Transverse colon (tissue), 4 donors: ENCODE measurements at regions not wholly inside any gene's neighbourhood (a gene's known extent, or its start where the extent isn't known, plus 50 kb on each side); places are given as distances from the start of the nearest gene placed in this dataset.

Experiments
- DNase-seq: peaks from one replicate; pipeline ENCODE4 v3.0.0-alpha.2; 2019
- H3K27ac ChIP-seq, 4 donors: fragments of 200-600 bp; sonication (generic); 2 replicates each; pipeline ENCODE4 v1.5.1; 2016 to 2018; ENCODE audit warnings: inconsistent platforms in 4 of 4
- H3K27me3 ChIP-seq: fragments of 200-600 bp; sonication (generic); 2 replicates; pipeline ENCODE4 v1.5.1; 2017; ENCODE audit warnings: inconsistent platforms
- H3K36me3 ChIP-seq, 4 donors: fragments of 200-600 bp; sonication (generic); 2 replicates each; pipeline ENCODE4 v1.5.1; 2017 to 2019; ENCODE audit warnings: inconsistent platforms in 4 of 4
- H3K4me1 ChIP-seq, 4 donors: fragments of 200-600 bp; sonication (generic); 2 replicates each; pipeline ENCODE4 v1.5.1; 2017 to 2020; ENCODE audit warnings: inconsistent platforms in 4 of 4
- H3K4me3 ChIP-seq, 4 donors: fragments of 200-600 bp; sonication (generic); 1 replicate in 1 of 4; 2 replicates in 3 of 4; pipeline versions ENCODE4 v1.5.1 to v1.6.1; 2017 to 2019; ENCODE audit warnings: inconsistent platforms in 4 of 4
- H3K9me3 ChIP-seq, 2 donors: fragments of 200-600 bp; sonication (generic); 2 replicates each; pipeline ENCODE4 v1.5.1; 2017 to 2019; ENCODE audit warnings: inconsistent platforms in 2 of 2
- EP300 ChIP-seq: sonication (generic); formaldehyde crosslinking; IDR thresholded peaks from one replicate; pipeline ENCODE4 v1.6.1; 2017; ENCODE audit warnings: antibody characterized with exemption, low read depth
- POLR2A ChIP-seq: fragments of 450-650 bp; IDR thresholded peaks from one replicate; pipeline ENCODE4 v1.6.1; 2016; ENCODE audit warnings: antibody characterized with exemption, mild to moderate bottlenecking, moderate library complexity
- POLR2AphosphoS5 ChIP-seq, 3 donors: sonication (generic); formaldehyde crosslinking; IDR thresholded peaks; one replicate each; pipeline ENCODE4 v1.6.1; 2016; ENCODE audit warnings: antibody characterized with exemption in 3 of 3
- WGBS, 2 donors: methylation state at CpG; one replicate each; pipeline ENCODE4 v1.1.5; 2018; ENCODE audit warnings: low coverage in 1 of 2; 5-methylcytosine and 5-hydroxymethylcytosine counted together
- in situ Hi-C, 4 donors: fragments of 200-750 bp; cut with MboI; loops; one replicate each; pipeline versions ENCODE4 v1.15.0 to v1.15.1; 2017; ENCODE audit warnings: low sequenced_read_pairs in 3 of 4, low pct_ligation_motif_present in 1 of 4, low pct_unique_long_range_greater_than_20kb in 1 of 4
- intact Hi-C: fragments of 100-400 bp; cut with DNase I; formaldehyde crosslinking; loops from one replicate; pipeline ENCODE4 v1.15.1; 2023; ENCODE audit warnings: low total_unique reads
- TF ChIP-seq, protein P1 (sequence below), 5 experiments: fragments of 200-600 bp in 3 of 5; fragments of 450-650 bp in 2 of 5; sonication (generic) in 3 of 5; IDR thresholded peaks; 1 replicate in 2 of 5; 2 replicates in 3 of 5; pipeline ENCODE4 v1.5.1; 2016 to 2017; ENCODE audit warnings: antibody characterized with exemption in 5 of 5, inconsistent platforms in 3 of 5, mild to moderate bottlenecking in 2 of 5, moderate library complexity in 1 of 5

DNA sequence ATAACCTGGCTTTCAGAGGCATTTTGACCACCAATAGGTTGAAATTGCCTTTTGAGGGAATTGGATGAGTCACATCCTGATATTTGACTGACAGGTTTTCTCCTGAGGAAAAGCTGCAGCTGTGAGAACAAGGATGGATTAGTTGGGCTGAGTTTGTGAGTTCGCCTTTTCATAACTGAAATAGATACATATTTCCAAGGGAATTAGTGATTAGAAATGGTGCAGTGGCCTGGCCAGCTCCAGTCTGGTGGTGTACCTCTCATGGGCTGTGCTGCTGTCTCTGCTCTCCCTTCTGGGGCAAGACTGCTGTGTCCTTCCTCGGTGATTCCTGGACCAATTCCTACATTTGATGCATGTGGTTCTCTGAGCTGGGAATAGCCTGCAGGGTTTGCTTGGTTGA lies 341.3 kb downstream of the TSN start:
- Histone ChIP-seq H3K4me3 (no peak overlapping the region), H3K27ac (no peak overlapping the region), H3K4me1 (no peaks in the 10 kb centered on the region), H3K9me3 (no peaks in the 10 kb centered on the region), H3K27me3 (no peaks in the 10 kb centered on the region), H3K36me3 (no peaks in the 10 kb centered on the region)
- in situ Hi-C loops (no loop called here), intact Hi-C loops (no loop called here)
- no peak for DNase-seq
- TF ChIP-seq, protein P1, sequence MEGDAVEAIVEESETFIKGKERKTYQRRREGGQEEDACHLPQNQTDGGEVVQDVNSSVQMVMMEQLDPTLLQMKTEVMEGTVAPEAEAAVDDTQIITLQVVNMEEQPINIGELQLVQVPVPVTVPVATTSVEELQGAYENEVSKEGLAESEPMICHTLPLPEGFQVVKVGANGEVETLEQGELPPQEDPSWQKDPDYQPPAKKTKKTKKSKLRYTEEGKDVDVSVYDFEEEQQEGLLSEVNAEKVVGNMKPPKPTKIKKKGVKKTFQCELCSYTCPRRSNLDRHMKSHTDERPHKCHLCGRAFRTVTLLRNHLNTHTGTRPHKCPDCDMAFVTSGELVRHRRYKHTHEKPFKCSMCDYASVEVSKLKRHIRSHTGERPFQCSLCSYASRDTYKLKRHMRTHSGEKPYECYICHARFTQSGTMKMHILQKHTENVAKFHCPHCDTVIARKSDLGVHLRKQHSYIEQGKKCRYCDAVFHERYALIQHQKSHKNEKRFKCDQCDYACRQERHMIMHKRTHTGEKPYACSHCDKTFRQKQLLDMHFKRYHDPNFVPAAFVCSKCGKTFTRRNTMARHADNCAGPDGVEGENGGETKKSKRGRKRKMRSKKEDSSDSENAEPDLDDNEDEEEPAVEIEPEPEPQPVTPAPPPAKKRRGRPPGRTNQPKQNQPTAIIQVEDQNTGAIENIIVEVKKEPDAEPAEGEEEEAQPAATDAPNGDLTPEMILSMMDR (IDR thresholded peaks at IDR 0.05), result no peak
- TF ChIP-seq POLR2A (no peak), EP300 (no peak), POLR2AphosphoS5 (IDR thresholded peaks at IDR 0.05) (no peak)
- 37% methylated on average over 2 of the region's 2 CpGs; no CpG with 5 or more reads in 1 of the 2 donors for WGBS, 2 donors

DNA sequence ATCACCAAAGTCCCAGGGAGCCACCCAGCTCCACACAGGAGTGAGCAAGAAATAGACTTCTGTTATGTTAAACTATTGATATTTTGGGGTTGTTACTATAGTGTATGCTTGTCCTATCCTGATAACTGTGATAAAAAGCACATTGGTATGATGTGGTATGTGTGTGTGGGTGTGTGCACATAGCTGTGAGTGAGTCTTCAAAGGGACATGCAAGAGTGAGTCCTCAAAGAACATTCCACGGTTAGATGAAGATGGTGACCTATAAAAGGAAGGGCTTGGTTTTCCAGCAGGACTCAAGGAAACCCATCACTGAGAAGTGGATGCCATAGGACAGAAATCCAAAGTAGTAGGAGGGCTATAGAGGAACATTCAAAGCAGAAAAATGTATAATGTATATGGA lies 342.9 kb downstream of the TSN start:
- intact Hi-C loops, result no loop called here
- Histone ChIP-seq H3K4me1 (no peaks in the 10 kb centered on the region), H3K36me3 (no peaks in the 10 kb centered on the region), H3K27ac (no peak overlapping the region), H3K9me3 (no peaks in the 10 kb centered on the region), H3K4me3 (no peak overlapping the region), H3K27me3 (no peaks in the 10 kb centered on the region)
- no peak for DNase-seq
- TF ChIP-seq POLR2A, result no peak
- TF ChIP-seq POLR2AphosphoS5 (IDR thresholded peaks at IDR 0.05), result no peak
- TF ChIP-seq EP300, result no peak
- TF ChIP-seq, protein P1 (IDR thresholded peaks at IDR 0.05), result no peak
- WGBS, 2 donors, result 71 to 79% methylated on average over 1 of the region's 1 CpG
- in situ Hi-C loops, result no loop called here

DNA sequence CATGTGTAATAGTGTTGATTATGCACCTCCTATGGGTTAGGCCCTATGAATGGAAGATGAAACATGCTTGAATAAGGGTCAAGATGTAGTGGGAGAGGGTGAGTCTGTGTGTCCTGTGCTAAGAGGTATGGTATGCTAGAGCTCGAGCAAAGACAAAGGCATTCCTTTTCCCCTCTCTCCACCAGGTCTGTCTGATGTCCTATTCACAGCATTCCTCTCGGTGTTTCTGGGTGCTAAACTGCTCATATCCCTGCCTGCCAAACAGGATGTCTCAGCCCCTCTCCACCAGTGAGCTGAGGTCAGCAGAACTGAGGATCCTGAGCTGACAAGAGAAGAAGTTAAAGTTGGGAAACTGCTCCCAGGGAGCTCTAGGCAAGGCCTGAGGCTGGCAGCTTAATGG lies 344.9 kb downstream of the TSN start:
- Histone ChIP-seq H3K27me3 (no peaks in the 10 kb centered on the region), H3K4me3 (no peak overlapping the region), H3K9me3 (no peaks in the 10 kb centered on the region), H3K27ac (no peak overlapping the region), H3K36me3 (no peaks in the 10 kb centered on the region), H3K4me1 (no peaks in the 10 kb centered on the region)
- intact Hi-C loops (no loop called here), in situ Hi-C loops (no loop called here)
- no peak for TF ChIP-seq EP300
- TF ChIP-seq POLR2AphosphoS5 (IDR thresholded peaks at IDR 0.05), result no peak
- TF ChIP-seq, protein P1 (IDR thresholded peaks at IDR 0.05), result no peak
- no peak for TF ChIP-seq POLR2A
- no peak for DNase-seq
- WGBS, 2 donors, result 45% methylated on average over 2 of the region's 2 CpGs; no CpG with 5 or more reads in 1 of the 2 donors

DNA sequence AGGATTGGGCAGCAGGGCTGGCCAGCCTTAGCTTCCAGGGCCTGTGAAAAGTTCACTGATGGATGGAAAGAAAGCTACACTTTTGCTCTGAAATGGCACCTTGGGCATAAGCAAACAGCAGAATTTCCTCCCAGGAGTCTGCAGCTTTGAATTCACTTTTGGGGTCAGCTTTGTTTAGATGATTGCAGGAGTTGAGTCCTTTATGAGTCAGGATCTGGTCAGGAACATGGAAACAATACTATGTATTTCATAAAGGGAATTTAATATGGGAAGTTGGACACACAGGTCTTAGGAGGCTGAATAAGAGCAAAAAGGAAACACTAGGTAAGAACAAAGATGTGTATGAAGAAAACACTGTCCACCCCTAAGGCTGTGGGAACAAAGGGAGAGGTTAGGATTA lies 345.3 kb downstream of the TSN start:
- in situ Hi-C loops, result no loop called here
- no peak for DNase-seq

More for the DNA sequence above, 345.3 kb downstream of the TSN start:
- Histone ChIP-seq H3K9me3 (no peaks in the 10 kb centered on the region), H3K4me1 (no peaks in the 10 kb centered on the region), H3K27ac (no peak overlapping the region), H3K4me3 (no peak overlapping the region), H3K27me3 (no peaks in the 10 kb centered on the region), H3K36me3 (no peaks in the 10 kb centered on the region)
- intact Hi-C loops, result no loop called here
- no peak for TF ChIP-seq POLR2A
- TF ChIP-seq, protein P1 (IDR thresholded peaks at IDR 0.05), result no peak
- no peak for TF ChIP-seq EP300
- TF ChIP-seq POLR2AphosphoS5 (IDR thresholded peaks at IDR 0.05), result no peak
